ENCODE measurements at regions not wholly inside any gene's neighbourhood (a gene's known extent, or its start where the extent isn't known, plus 50 kb on each side); places are given as distances from the start of the nearest gene placed in this dataset.
"Not testable (repeated sequence)": the region's sequence is repeated elsewhere in the genome, so short reads cannot be mapped to it uniquely, and the experiment has no call there.

GRCh38 chrX:44669626-44670025 is 127.0 kb upstream of the FUNDC1 start:
- no peak for DNase-seq

GRCh38 chrX:44667771-44668170 is 125.1 kb upstream of the FUNDC1 start:
- no peak for DNase-seq

- not testable (repeated sequence) for DNase-seq
Observed at GRCh38 chrX:44657718-44658246, 115.1 kb upstream of the FUNDC1 start.

GRCh38 chrX:44651358-44651757 is 108.7 kb upstream of the FUNDC1 start:
- DNase-seq = no peak

- DNase-seq = no peak
Observed at GRCh38 chrX:44643723-44644122, 101.1 kb upstream of the FUNDC1 start.

- no peak for DNase-seq
Observed at GRCh38 chrX:44637282-44637681, 94.6 kb upstream of the FUNDC1 start.

GRCh38 chrX:44621078-44621477 is 78.4 kb upstream of the FUNDC1 start:
- peak in 1 of 2 experiments; percentile 11 for DNase-seq

GRCh38 chrX:44619039-44619438 is 76.4 kb upstream of the FUNDC1 start:
- DNase-seq = no peak

GRCh38 chrX:44596277-44596676 is 53.6 kb upstream of the FUNDC1 start:
- no peak for DNase-seq

Data from Kasumi-1 (cell line).